ENCODE measurements at regions not wholly inside any gene's neighbourhood (a gene's known extent, or its start where the extent isn't known, plus 50 kb on each side); places are given as distances from the start of the nearest gene placed in this dataset.

GRCh38 chr7:10106609-10107008 is 867.1 kb upstream of the PHF14 start:
- TF ChIP-seq, protein P1, sequence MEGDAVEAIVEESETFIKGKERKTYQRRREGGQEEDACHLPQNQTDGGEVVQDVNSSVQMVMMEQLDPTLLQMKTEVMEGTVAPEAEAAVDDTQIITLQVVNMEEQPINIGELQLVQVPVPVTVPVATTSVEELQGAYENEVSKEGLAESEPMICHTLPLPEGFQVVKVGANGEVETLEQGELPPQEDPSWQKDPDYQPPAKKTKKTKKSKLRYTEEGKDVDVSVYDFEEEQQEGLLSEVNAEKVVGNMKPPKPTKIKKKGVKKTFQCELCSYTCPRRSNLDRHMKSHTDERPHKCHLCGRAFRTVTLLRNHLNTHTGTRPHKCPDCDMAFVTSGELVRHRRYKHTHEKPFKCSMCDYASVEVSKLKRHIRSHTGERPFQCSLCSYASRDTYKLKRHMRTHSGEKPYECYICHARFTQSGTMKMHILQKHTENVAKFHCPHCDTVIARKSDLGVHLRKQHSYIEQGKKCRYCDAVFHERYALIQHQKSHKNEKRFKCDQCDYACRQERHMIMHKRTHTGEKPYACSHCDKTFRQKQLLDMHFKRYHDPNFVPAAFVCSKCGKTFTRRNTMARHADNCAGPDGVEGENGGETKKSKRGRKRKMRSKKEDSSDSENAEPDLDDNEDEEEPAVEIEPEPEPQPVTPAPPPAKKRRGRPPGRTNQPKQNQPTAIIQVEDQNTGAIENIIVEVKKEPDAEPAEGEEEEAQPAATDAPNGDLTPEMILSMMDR (IDR thresholded peaks at IDR 0.05; ENCODE audit: low read length): no peak
- TF ChIP-seq EZH2 (IDR thresholded peaks at IDR 0.05; ENCODE audit: borderline replicate concordance, low read length): no peak

Data from OCI-LY1 (cell line).